Neural crest cell (in vitro differentiated cells): ENCODE measurements at regions not wholly inside any gene's neighbourhood (a gene's known extent, or its start where the extent isn't known, plus 50 kb on each side); places are given as distances from the start of the nearest gene placed in this dataset.

Experiments used
- DNase-seq: peaks from one replicate; pipeline ENCODE4 v3.0.0; 2021; ENCODE audit warnings: low read depth, mixed read lengths, low spot score
- H3K27ac Mint-ChIP-seq: one replicate; pipeline ENCODE4 v1.8.0; 2021; ENCODE audit warnings: mild to moderate bottlenecking, mixed read lengths; ENCODE audit not compliant: unreplicated experiment
- H3K27me3 Mint-ChIP-seq: 2 replicates; pipeline ENCODE4 v1.8.0; 2021; ENCODE audit warnings: low read depth, mild to moderate bottlenecking, mixed read lengths
- H3K36me3 Mint-ChIP-seq: 2 replicates; pipeline ENCODE4 v1.8.0; 2021; ENCODE audit warnings: low read depth, mild to moderate bottlenecking, mixed read lengths
- H3K4me1 Mint-ChIP-seq: 2 replicates; pipeline ENCODE4 v1.8.0; 2021; ENCODE audit warnings: mixed read lengths
- H3K4me3 Mint-ChIP-seq: one replicate; pipeline ENCODE4 v1.8.0; 2021; ENCODE audit warnings: mild to moderate bottlenecking, mixed read lengths
- H3K9me3 Mint-ChIP-seq: 2 replicates; pipeline ENCODE4 v1.8.0; 2021; ENCODE audit warnings: mixed read lengths
- CTCF ChIP-seq: fragments of 200-600 bp; sonication (generic); conservative IDR thresholded peaks from 2 replicates; pipeline ENCODE4 v1.5.0; 2021; ENCODE audit warnings: antibody characterized with exemption, mild to moderate bottlenecking

- H3K27ac Mint-ChIP-seq = no peak overlapping the region
- peaks cover 6% of the 10 kb centered on the region for H3K4me1 Mint-ChIP-seq
- TF ChIP-seq CTCF = no peak
- no peaks in the 10 kb centered on the region for H3K36me3 Mint-ChIP-seq
- DNase-seq = no peak
- H3K4me3 Mint-ChIP-seq = no peak overlapping the region
- H3K27me3 Mint-ChIP-seq = peaks cover 83% of the 10 kb centered on the region
- no peaks in the 10 kb centered on the region for H3K9me3 Mint-ChIP-seq
Measured at GRCh38 chr10:8331387-8331786, 276.9 kb downstream of the GATA3 start.

GRCh38 chr10:8331896-8332729, 277.6 kb downstream of the GATA3 start:
- peaks cover 6% of the 10 kb centered on the region for H3K4me1 Mint-ChIP-seq
- H3K27me3 Mint-ChIP-seq = peaks cover 80% of the 10 kb centered on the region
- TF ChIP-seq CTCF = no peak

DNA sequence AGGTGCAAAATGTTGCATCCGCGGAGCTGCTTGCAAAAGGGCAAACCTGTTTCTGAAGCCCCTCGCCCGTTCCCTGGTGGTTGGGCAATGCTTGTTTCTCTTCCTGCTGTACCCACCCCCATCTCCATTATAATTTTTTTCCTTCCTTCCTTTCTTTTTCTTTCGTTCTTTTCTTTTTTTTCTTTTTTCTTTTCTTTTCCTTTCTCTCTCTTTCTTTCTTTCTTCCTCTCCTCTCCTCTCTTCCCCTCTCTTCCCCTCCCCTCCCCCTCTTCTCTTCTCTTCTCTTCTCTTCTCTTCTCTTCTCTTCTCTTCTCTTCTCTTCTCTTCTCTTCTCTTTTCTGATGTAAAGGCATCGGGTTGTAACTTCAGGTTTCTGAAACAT, 278.2 kb downstream of the GATA3 start:
- H3K4me3 Mint-ChIP-seq = peak overlapping the region; percentile 67
- peaks cover 6% of the 10 kb centered on the region for H3K4me1 Mint-ChIP-seq
- TF ChIP-seq CTCF = no peak
- H3K27ac Mint-ChIP-seq = no peak overlapping the region
- H3K9me3 Mint-ChIP-seq = no peaks in the 10 kb centered on the region
- no peaks in the 10 kb centered on the region for H3K36me3 Mint-ChIP-seq
- H3K27me3 Mint-ChIP-seq = peaks cover 75% of the 10 kb centered on the region
- DNase-seq = no peak

More at GRCh38 chr10:8331896-8332729, 277.6 kb downstream of the GATA3 start:
- Mint-ChIP-seq H3K9me3 (no peaks in the 10 kb centered on the region), H3K36me3 (no peaks in the 10 kb centered on the region), H3K4me3 (peak overlapping the region; percentile 67), H3K27ac (no peak overlapping the region)
- peak; percentile 13 for DNase-seq

DNA sequence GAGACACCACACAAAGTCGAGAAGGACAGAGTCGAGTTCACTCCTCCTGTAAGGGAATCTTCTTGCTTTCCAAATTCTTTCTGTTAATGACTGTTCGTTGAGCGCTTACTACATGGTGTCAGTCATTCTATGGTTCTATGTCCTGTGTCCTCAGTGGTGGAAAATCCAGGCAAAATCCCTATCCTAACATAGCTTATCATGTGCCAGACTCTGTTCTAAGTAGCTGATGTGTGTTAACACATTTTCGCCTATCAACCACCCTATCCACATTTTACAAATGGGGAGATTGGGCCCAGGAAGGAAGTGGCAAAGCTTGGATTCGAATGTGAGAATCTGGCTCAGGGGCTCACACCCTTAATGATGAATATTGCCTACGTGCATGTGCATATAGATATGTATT, 280.1 kb downstream of the GATA3 start:
- peaks cover 68% of the 10 kb centered on the region for H3K27me3 Mint-ChIP-seq
- H3K36me3 Mint-ChIP-seq = no peaks in the 10 kb centered on the region

GRCh38 chr10:8336629-8337331, 282.3 kb downstream of the GATA3 start:
- no peak for DNase-seq
- Mint-ChIP-seq H3K9me3 (no peaks in the 10 kb centered on the region), H3K27ac (no peak overlapping the region), H3K27me3 (peaks cover 65% of the 10 kb centered on the region), H3K4me3 (no peak overlapping the region), H3K4me1 (peaks cover 5% of the 10 kb centered on the region), H3K36me3 (no peaks in the 10 kb centered on the region)
- TF ChIP-seq CTCF = no peak

More for the DNA sequence above, 280.1 kb downstream of the GATA3 start:
- Mint-ChIP-seq H3K4me3 (no peak overlapping the region), H3K4me1 (peaks cover 6% of the 10 kb centered on the region), H3K27ac (no peak overlapping the region), H3K9me3 (no peaks in the 10 kb centered on the region)
- no peak for TF ChIP-seq CTCF
- DNase-seq = no peak
